ENCODE measurements at regions not wholly inside any gene's neighbourhood (a gene's known extent, or its start where the extent isn't known, plus 50 kb on each side); places are given as distances from the start of the nearest gene placed in this dataset.
"Not testable (repeated sequence)": the region's sequence is repeated elsewhere in the genome, so short reads cannot be mapped to it uniquely, and the experiment has no call there.

DNA sequence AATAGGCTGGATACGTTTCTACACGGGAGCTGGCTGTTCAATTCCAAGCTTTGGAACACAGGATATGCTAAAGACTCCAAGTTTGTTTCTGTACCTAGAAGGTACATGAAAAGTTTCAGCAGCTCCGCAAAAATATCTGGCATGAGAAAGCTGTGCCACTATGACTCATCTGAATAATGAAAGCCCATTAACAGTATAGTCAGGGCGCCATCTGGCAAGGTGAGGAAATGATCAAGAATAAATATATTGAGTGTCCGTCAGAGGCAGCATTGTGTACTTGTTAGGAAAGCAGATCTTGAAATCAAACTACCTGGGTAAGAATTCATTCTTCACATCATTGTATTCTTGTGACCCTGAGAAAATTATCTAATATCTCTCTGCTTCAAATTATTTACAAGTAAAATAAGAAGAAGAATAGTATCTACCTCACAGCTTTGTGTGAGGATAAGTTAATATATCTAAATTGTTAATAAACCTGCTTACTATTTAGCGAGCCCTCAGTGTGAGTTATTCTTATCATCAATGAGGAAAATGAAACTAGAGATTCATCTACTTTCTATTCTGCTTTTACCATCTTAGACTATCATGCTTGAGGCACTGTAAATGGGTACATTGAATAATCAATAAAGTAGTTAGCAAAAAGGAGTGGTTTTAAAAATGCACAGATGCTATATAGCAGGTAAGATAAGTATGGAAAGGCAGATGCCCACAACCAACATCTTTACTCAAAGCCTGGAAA, 53.5 kb downstream of the FSCB start:
- no peaks in the 10 kb centered on the region for H3K4me1 ChIP-seq (ENCODE audit: control insufficient read depth, insufficient read depth, low read length)
- DNase-seq (ENCODE audit: low read depth, low spot score): no peak
- H3K27ac ChIP-seq (ENCODE audit: low read length): no peak overlapping the region
- ATAC-seq: no peak
- no peaks in the 10 kb centered on the region for H3K27me3 ChIP-seq (ENCODE audit: control insufficient read depth, insufficient read depth, low read length)
- in situ Hi-C loops (cut with HindIII; ENCODE audit: low pct_unique_long_range_greater_than_20kb, low sequenced_read_pairs) (no loop called here), intact Hi-C loops (cut with micrococcal nuclease; ENCODE audit: unreplicated experiment) (no loop called here)
- POLR2A ChIA-PET: no interaction called here
- no peak overlapping the region for H3K4me3 ChIP-seq (ENCODE audit: low read depth in 2 of 2, low read length in 2 of 2)
- no peaks in the 10 kb centered on the region for H3K36me3 ChIP-seq (ENCODE audit: control insufficient read depth, insufficient read depth, low read length)
- no peak for TF ChIP-seq TCF7L2 (IDR thresholded peaks at IDR 0.05; ENCODE audit: low read depth, low read length)
- no peaks in the 10 kb centered on the region for H3K9me3 ChIP-seq (ENCODE audit: control insufficient read depth, insufficient read depth, low read depth, low read length)
- BruUV-seq (replicated peaks): no TSS peak
- CTCF ChIA-PET: no interaction called here

DNA sequence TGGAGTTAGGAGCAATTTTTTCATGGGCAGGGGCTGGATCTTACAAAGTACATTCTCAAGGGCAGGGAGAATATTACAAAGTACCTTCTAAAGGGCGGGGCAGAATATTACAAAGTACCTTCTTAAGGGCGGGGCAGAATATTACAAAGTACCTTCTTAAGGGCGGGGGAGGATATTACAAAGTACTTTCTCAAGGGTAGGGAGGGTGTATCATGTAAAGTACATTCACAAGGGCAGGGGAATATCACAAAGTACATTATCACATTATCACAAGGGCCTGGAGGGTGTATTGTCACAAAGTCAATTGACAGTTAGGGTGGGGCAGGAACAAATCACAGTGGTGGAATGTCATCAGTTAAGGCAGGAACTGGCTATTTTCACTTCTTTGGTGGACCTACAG, 56.9 kb downstream of the FSCB start:
- in situ Hi-C loops (cut with HindIII; ENCODE audit: low pct_unique_long_range_greater_than_20kb, low sequenced_read_pairs); H3K4me1 ChIP-seq (ENCODE audit: control insufficient read depth, insufficient read depth, low read length); intact Hi-C loops (cut with micrococcal nuclease; ENCODE audit: unreplicated experiment); DNase-seq (ENCODE audit: low read depth, low spot score); H3K9me3 ChIP-seq (ENCODE audit: control insufficient read depth, insufficient read depth, low read depth, low read length); H3K36me3 ChIP-seq (ENCODE audit: control insufficient read depth, insufficient read depth, low read length); H3K4me3 ChIP-seq (ENCODE audit: low read depth in 2 of 2, low read length in 2 of 2); H3K27ac ChIP-seq (ENCODE audit: low read length); POLR2A ChIA-PET; BruUV-seq (replicated peaks); H3K27me3 ChIP-seq (ENCODE audit: control insufficient read depth, insufficient read depth, low read length); CTCF ChIA-PET; ATAC-seq: not testable (repeated sequence)

DNA sequence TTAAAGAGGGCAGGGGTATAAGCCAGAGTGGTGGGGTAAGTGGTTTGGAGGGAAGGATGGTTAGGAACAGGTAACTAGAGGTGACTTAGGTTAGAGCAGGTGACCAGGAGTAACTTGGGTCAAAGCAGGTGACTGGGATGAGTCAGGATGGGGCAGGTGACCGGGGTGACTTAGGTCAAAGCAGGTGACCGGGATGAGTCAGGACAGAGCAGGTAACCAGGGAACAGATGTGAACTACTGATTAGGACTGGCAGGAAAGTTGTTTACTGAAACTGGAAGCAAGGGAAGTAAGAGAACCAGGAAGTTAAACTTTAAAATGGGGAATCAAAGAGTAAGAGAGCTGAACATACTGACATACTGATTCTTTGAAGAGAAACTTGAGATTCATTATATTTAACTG, 57.4 kb downstream of the FSCB start:
- Histone ChIP-seq H3K27ac (ENCODE audit: low read length) (no peak overlapping the region), H3K36me3 (ENCODE audit: control insufficient read depth, insufficient read depth, low read length) (no peaks in the 10 kb centered on the region), H3K9me3 (ENCODE audit: control insufficient read depth, insufficient read depth, low read depth, low read length) (no peaks in the 10 kb centered on the region), H3K4me1 (ENCODE audit: control insufficient read depth, insufficient read depth, low read length) (no peaks in the 10 kb centered on the region), H3K27me3 (ENCODE audit: control insufficient read depth, insufficient read depth, low read length) (no peaks in the 10 kb centered on the region), H3K4me3 (ENCODE audit: low read depth in 2 of 2, low read length in 2 of 2) (no peak overlapping the region)
- ChIA-PET POLR2A (no interaction called here), CTCF (no interaction called here)
- no peak for ATAC-seq
- DNase-seq (ENCODE audit: low read depth, low spot score): no peak
- BruUV-seq (replicated peaks): no TSS peak
- intact Hi-C loops (cut with micrococcal nuclease; ENCODE audit: unreplicated experiment): no loop called here
- TF ChIP-seq TCF7L2 (IDR thresholded peaks at IDR 0.05; ENCODE audit: low read depth, low read length) (no peak), REST (IDR thresholded peaks at IDR 0.05; ENCODE audit: insufficient read depth in 1 of 2, low read depth in 2 of 2, low read length in 1 of 2) (no peak), POLR2AphosphoS5 (IDR thresholded peaks at IDR 0.05; ENCODE audit: low read depth, low read length) (no peak), SIN3A (IDR thresholded peaks at IDR 0.05; ENCODE audit: borderline replicate concordance, insufficient read depth, low read depth, low read length) (no peak)
- TF ChIP-seq, protein P1, sequence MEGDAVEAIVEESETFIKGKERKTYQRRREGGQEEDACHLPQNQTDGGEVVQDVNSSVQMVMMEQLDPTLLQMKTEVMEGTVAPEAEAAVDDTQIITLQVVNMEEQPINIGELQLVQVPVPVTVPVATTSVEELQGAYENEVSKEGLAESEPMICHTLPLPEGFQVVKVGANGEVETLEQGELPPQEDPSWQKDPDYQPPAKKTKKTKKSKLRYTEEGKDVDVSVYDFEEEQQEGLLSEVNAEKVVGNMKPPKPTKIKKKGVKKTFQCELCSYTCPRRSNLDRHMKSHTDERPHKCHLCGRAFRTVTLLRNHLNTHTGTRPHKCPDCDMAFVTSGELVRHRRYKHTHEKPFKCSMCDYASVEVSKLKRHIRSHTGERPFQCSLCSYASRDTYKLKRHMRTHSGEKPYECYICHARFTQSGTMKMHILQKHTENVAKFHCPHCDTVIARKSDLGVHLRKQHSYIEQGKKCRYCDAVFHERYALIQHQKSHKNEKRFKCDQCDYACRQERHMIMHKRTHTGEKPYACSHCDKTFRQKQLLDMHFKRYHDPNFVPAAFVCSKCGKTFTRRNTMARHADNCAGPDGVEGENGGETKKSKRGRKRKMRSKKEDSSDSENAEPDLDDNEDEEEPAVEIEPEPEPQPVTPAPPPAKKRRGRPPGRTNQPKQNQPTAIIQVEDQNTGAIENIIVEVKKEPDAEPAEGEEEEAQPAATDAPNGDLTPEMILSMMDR (IDR thresholded peaks at IDR 0.05): no peak
- in situ Hi-C loops (cut with HindIII; ENCODE audit: low pct_unique_long_range_greater_than_20kb, low sequenced_read_pairs): no loop called here

All from Panc1 (cell line).